Lower lobe of right lung (tissue), 2 donors: ENCODE measurements at regions not wholly inside any gene's neighbourhood (a gene's known extent, or its start where the extent isn't known, plus 50 kb on each side); places are given as distances from the start of the nearest gene placed in this dataset.

Experiments
- ATAC-seq, 2 donors: fragments of 200-7000 bp; cut with Tn5 transposase; one replicate each; pipeline ENCODE4 v1.9.1; 2020 to 2022; ENCODE audit warnings: mild to moderate bottlenecking in 2 of 2, moderate library complexity in 2 of 2
- DNase-seq: peaks from one replicate; pipeline ENCODE4 v3.0.0-alpha.2; 2020
- H3K27ac ChIP-seq: fragments of 200-600 bp; one replicate; pipeline ENCODE4 v1.8.0; 2022
- H3K27me3 ChIP-seq: fragments of 200-600 bp; one replicate; pipeline ENCODE4 v1.8.0; 2022; ENCODE audit warnings: low read depth
- H3K36me3 ChIP-seq: fragments of 200-600 bp; one replicate; pipeline ENCODE4 v1.8.0; 2022; ENCODE audit warnings: mild to moderate bottlenecking
- H3K4me1 ChIP-seq: fragments of 200-600 bp; one replicate; pipeline ENCODE4 v1.8.0; 2022
- H3K4me3 ChIP-seq: fragments of 200-600 bp; one replicate; pipeline ENCODE4 v1.8.0; 2022; ENCODE audit warnings: mild to moderate bottlenecking
- H3K9me3 ChIP-seq: fragments of 200-600 bp; one replicate; pipeline ENCODE4 v1.8.0; 2022
- CTCF ChIP-seq: fragments of 200-600 bp; IDR thresholded peaks from one replicate; pipeline ENCODE4 v1.8.0; 2022; ENCODE audit warnings: antibody characterized with exemption, mild to moderate bottlenecking
- intact Hi-C: fragments of 100-400 bp; cut with DNase I; formaldehyde crosslinking; loops from one replicate; pipeline ENCODE4 v1.11.0; 2022
- donor health status: DM: no; HTN: yes; CAD: no; lungs with severe emphysema.

- no peaks in the 10 kb centered on the region for H3K27me3 ChIP-seq
- no peak overlapping the region for H3K4me3 ChIP-seq
- DNase-seq (no peak), ATAC-seq (no peak)
- no peaks in the 10 kb centered on the region for H3K9me3 ChIP-seq
- no peaks in the 10 kb centered on the region for H3K4me1 ChIP-seq
- intact Hi-C loops: no loop called here
- no peaks in the 10 kb centered on the region for H3K36me3 ChIP-seq
- no peak for TF ChIP-seq CTCF
- H3K27ac ChIP-seq: no peak overlapping the region
These were observed 56.3 kb upstream of the ACMSD start for GRCh38 chr2:134782107-134782506.

- no peak overlapping the region for H3K27ac ChIP-seq
- H3K4me3 ChIP-seq: no peak overlapping the region
- TF ChIP-seq CTCF: peak; percentile 28
- no peak for DNase-seq
- H3K27me3 ChIP-seq: no peaks in the 10 kb centered on the region
- intact Hi-C loops: no loop called here
- no peaks in the 10 kb centered on the region for H3K9me3 ChIP-seq
- no peaks in the 10 kb centered on the region for H3K36me3 ChIP-seq
- peak; percentile 68 to 83 for ATAC-seq
- H3K4me1 ChIP-seq: no peaks in the 10 kb centered on the region
These were observed 55.6 kb upstream of the ACMSD start for GRCh38 chr2:134782792-134783191.

- Histone ChIP-seq H3K27ac (no peak overlapping the region), H3K4me1 (no peaks in the 10 kb centered on the region), H3K36me3 (no peaks in the 10 kb centered on the region), H3K9me3 (no peaks in the 10 kb centered on the region), H3K27me3 (no peaks in the 10 kb centered on the region), H3K4me3 (no peak overlapping the region)
- ATAC-seq: peak; percentile 36 to 45
- intact Hi-C loops: no loop called here
- DNase-seq: no peak
- no peak for TF ChIP-seq CTCF
These were observed 54.5 kb upstream of the ACMSD start for GRCh38 chr2:134783912-134784311.

GRCh38 chr2:134785659-134786430 lies 52.6 kb upstream of the ACMSD start:
- Histone ChIP-seq H3K27ac (no peak overlapping the region), H3K4me3 (no peak overlapping the region), H3K36me3 (no peaks in the 10 kb centered on the region), H3K9me3 (no peaks in the 10 kb centered on the region), H3K4me1 (no peaks in the 10 kb centered on the region), H3K27me3 (no peaks in the 10 kb centered on the region)
- ATAC-seq (peak; percentile 18 to 40), DNase-seq (no peak)
- intact Hi-C loops: no loop called here
- no peak for TF ChIP-seq CTCF

- ATAC-seq: no peak
- Histone ChIP-seq H3K27ac (no peak overlapping the region), H3K4me1 (no peaks in the 10 kb centered on the region), H3K9me3 (no peaks in the 10 kb centered on the region), H3K27me3 (no peaks in the 10 kb centered on the region), H3K36me3 (no peaks in the 10 kb centered on the region), H3K4me3 (no peak overlapping the region)
- TF ChIP-seq CTCF: no peak
- no peak for DNase-seq
- intact Hi-C loops: no loop called here
These were observed 50.0 kb upstream of the ACMSD start for GRCh38 chr2:134788417-134788816.
